Right forelimb (tissue), 1 donor: ENCODE measurements at regions not wholly inside any gene's neighbourhood (a gene's known extent, or its start where the extent isn't known, plus 50 kb on each side); places are given as distances from the start of the nearest gene placed in this dataset.
"Not testable (repeated sequence)": the region's sequence is repeated elsewhere in the genome, so short reads cannot be mapped to it uniquely, and the experiment has no call there.

Source experiments
- DNase-seq: peaks from one replicate; pipeline ENCODE4 v3.0.0-alpha.2; 2018

GRCh38 chr22:22977479-22978200 is 90.0 kb downstream of the IGLL5 start:
- DNase-seq, result no peak

DNA sequence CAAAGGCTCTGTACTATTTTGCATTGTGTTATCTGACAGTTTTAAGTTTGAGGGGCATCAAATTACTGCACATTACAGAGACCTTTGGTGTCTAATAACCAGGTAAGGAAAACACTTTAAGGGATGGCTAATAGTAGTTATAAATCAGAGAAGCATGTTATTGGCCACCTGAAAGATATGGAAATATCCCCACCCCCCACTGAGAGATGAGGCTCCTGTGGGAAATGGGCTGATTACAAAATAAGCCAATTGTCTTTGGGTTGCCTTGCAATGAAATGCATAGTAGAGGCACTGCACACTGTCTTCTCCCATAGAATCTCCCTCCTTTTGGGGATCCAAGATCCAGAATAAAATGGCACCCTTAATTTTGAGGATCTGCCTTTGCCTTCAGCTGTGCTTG is 91.0 kb downstream of the IGLL5 start:
- no peak for DNase-seq

GRCh38 chr22:22979121-22979724 is 91.1 kb upstream of the GNAZ start:
- DNase-seq, result no peak

GRCh38 chr22:22979954-22980353 is 90.4 kb upstream of the GNAZ start:
- DNase-seq, result no peak

- no peak for DNase-seq
These were observed 88.4 kb upstream of the GNAZ start for GRCh38 chr22:22981670-22982571.

DNA sequence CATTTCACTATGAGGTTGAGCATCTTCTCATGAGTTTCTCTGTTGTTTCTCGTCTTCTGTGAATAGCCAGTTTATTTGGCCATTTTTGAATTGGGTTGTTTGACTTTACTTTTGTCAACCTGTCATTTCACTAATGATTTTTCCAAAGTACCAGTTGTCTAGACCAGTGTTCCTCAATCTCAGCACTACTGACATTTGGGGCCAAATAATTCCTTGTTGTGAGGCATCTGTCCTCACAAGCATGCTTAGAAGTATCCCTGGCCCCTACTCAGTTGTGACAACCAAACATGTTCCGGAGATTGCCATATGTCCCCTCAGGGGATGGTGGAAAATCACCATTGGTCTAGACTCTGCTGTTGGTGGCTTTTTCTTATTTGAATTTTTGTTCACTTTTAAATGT is 87.7 kb upstream of the GNAZ start:
- no peak for DNase-seq

- no peak for DNase-seq
These were observed 87.2 kb upstream of the GNAZ start for GRCh38 chr22:22983123-22983522.

GRCh38 chr22:22983816-22984215 is 86.5 kb upstream of the GNAZ start:
- no peak for DNase-seq

- no peak for DNase-seq
These were observed 85.4 kb upstream of the GNAZ start for GRCh38 chr22:22984967-22985366.

- DNase-seq, result no peak
These were observed 84.3 kb upstream of the GNAZ start for GRCh38 chr22:22986008-22986407.

GRCh38 chr22:22986640-22987039 is 83.7 kb upstream of the GNAZ start:
- no peak for DNase-seq

GRCh38 chr22:22988150-22988549 is 82.2 kb upstream of the GNAZ start:
- no peak for DNase-seq

- no peak for DNase-seq
These were observed 81.5 kb upstream of the GNAZ start for GRCh38 chr22:22988785-22989184.

- no peak for DNase-seq
These were observed 80.5 kb upstream of the GNAZ start for GRCh38 chr22:22989856-22990255.

GRCh38 chr22:22990711-22991505 is 79.4 kb upstream of the GNAZ start:
- not testable (repeated sequence) for DNase-seq

DNA sequence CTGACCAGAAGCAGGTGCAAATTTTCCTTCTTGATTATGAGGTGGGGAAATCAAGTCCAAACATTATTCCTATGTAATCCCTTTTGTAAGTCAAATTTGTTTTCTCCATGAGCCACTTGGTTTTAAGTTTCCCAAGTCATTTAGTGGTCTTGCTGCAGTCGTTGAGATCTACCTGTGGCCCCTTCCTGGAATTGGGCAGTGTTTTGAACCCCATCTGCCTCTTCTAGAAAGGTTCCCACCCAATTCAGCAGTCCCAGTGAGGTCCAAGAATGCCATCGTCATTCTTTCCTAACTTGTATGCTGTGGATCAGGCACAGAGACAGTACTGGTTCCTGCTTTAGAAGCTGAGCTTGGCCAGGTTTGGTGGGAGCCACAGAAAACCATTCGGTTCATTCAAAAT is 77.8 kb upstream of the GNAZ start:
- no peak for DNase-seq

- no peak for DNase-seq
These were observed 77.1 kb upstream of the GNAZ start for GRCh38 chr22:22993184-22993583.

DNA sequence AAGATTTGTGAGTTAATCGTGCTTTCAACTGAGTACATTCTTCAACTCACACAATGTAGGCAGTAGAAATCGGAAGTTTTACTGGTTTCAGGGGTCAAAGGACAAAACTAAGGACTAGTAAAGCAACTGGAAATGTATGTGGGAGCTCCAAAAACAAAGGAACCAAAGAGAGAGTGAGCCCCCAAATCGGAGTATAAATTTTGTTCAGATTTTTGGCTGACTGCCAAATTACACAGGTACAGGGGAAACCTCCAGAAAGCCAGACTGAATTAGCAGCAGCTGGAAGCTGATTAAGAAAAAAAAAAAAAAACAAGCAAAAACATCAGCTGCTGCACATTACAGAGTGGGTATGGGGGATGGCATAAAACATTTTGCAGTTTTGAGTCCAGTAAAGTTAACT is 75.2 kb upstream of the GNAZ start:
- DNase-seq, result no peak

DNA sequence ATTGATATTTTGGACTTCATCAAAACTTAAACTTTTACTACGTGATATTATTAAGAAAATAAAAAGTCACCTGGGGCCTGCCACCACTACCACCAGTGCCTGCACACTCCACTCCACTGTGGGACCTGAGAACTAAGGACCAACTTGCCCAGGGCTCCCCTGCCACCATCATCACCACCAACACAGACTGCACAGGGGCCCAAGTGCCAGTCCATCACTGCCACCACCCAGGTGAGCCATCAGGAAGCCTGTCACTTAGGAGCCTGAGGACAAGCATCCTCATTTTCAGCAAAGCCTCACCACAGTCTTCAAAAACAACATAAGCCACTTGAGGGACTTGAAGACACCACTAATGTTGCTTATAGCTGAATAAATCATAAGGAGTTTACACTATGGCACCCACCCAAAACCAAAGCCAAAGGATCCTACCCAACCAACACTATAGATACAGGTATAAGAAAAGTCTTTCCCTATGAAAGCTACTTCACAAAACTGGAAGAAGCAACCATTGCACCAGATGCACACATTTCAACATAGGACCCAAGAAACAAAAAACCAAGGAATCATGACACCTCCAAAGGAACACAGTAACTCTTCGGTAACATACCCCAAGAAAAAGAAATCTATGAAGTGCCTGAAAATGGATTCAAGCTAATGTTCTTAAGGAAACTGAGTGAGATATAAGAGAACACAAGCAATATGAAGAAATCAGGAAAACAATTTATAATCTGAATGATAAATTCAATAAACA is 73.6 kb upstream of the GNAZ start:
- DNase-seq, result no peak

GRCh38 chr22:22997262-22997898 is 72.9 kb upstream of the GNAZ start:
- no peak for DNase-seq

GRCh38 chr22:22997988-22998387 is 72.3 kb upstream of the GNAZ start:
- no peak for DNase-seq

DNA sequence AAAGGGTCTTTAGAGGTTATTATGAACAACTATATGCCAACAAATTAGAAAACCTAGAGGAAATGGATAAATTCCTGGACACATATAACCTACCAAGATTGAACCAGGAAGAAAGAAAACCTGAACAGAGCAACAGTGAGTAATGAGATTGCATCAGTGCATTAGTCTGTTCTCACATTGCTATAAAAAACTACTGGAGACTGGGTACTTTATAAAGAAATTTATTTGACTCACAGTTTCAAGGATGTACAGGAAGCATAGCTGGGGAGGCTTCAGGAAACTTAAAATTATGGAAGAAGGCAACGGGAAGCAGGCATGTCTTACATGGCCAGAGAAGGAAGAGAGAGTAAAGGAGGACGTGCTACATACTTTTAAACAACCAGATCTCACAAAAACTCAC is 70.8 kb upstream of the GNAZ start:
- DNase-seq, result no peak
